IPS-15b (cell line): ENCODE measurements at regions not wholly inside any gene's neighbourhood (a gene's known extent, or its start where the extent isn't known, plus 50 kb on each side); places are given as distances from the start of the nearest gene placed in this dataset.

Source experiments
- H3K27me3 ChIP-seq: one replicate; pipeline ENCODE4 v1.6.1; 2013; ENCODE audit warnings: low read length; ENCODE audit not compliant: control insufficient read depth, insufficient read depth
- H3K36me3 ChIP-seq: one replicate; pipeline ENCODE4 v1.6.1; 2013; ENCODE audit warnings: low read length; ENCODE audit not compliant: control insufficient read depth, insufficient read depth
- H3K4me1 ChIP-seq: one replicate; pipeline ENCODE4 v1.6.1; 2013; ENCODE audit warnings: mild to moderate bottlenecking, low read length; ENCODE audit not compliant: control insufficient read depth, insufficient read depth
- H3K4me3 ChIP-seq: one replicate; pipeline ENCODE4 v1.5.1; 2013; ENCODE audit warnings: low read depth, low read length
- H3K9ac ChIP-seq: one replicate; pipeline ENCODE4 v1.6.1; 2013; ENCODE audit warnings: low read depth, mild to moderate bottlenecking, low read length
- H3K9me3 ChIP-seq: one replicate; pipeline ENCODE4 v1.6.1; 2013; ENCODE audit warnings: mild to moderate bottlenecking, low read length; ENCODE audit not compliant: control insufficient read depth, insufficient read depth

GRCh38 chr2:12330916-12331315 is 385.8 kb upstream of the TRIB2 start:
- H3K36me3 ChIP-seq, result no peaks in the 10 kb centered on the region
- no peaks in the 10 kb centered on the region for H3K27me3 ChIP-seq
- no peaks in the 10 kb centered on the region for H3K9me3 ChIP-seq
- no peak overlapping the region for H3K4me3 ChIP-seq
- H3K4me1 ChIP-seq, result no peaks in the 10 kb centered on the region
- H3K9ac ChIP-seq, result no peak overlapping the region

GRCh38 chr2:12331698-12332097 is 385.0 kb upstream of the TRIB2 start:
- Histone ChIP-seq H3K4me1 (no peaks in the 10 kb centered on the region), H3K36me3 (no peaks in the 10 kb centered on the region), H3K4me3 (no peak overlapping the region), H3K27me3 (no peaks in the 10 kb centered on the region), H3K9me3 (no peaks in the 10 kb centered on the region), H3K9ac (no peak overlapping the region)

DNA sequence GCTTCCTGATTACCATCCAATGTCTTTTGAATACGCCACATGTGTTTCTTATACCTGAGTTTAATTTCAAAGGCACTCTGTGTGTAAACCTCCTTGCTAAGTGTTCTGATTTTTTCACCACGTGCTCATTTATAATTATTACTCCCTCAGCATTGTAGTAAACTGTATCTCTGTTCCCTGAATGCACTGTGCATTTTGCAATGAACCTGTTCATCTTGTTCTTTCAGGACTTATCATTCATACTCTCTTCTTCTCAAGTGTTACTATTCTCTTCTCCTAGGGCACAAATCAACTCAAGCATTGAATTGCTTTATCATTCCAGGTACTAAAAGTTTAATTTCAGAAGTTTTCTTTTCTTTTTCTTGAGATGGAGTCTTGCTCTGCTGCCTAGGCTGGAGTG is 383.4 kb upstream of the TRIB2 start:
- Histone ChIP-seq H3K4me1 (no peaks in the 10 kb centered on the region), H3K4me3 (no peak overlapping the region), H3K9me3 (no peaks in the 10 kb centered on the region), H3K36me3 (no peaks in the 10 kb centered on the region), H3K27me3 (no peaks in the 10 kb centered on the region), H3K9ac (no peak overlapping the region)

DNA sequence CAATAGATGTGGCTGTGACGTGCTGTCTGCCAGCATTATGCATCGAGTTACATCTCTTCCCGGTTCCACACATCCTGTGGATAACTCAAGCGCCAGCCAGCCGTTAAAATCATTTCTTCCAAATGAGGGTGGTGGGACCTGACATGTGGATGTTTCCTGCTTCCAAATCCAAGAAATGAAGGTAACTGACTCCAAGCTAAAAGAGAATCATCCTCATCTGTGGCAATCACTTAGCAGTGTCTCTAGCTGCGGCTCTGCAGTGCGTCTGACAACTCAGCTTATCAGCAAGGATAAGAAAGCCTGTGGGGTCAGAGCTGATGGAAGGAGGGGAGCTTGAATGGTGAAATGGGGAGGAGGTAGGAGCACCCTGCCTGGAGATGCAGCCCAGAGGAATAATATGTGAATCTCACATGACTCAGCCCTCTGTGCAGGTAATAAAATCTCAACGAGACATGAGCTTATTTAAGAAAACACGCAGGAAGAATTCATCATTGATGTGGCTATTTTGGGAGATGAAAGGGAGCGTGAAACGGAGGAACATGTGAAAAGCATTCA is 382.2 kb upstream of the TRIB2 start:
- no peaks in the 10 kb centered on the region for H3K9me3 ChIP-seq
- H3K27me3 ChIP-seq, result no peaks in the 10 kb centered on the region
- no peaks in the 10 kb centered on the region for H3K4me1 ChIP-seq
- no peak overlapping the region for H3K9ac ChIP-seq
- no peak overlapping the region for H3K4me3 ChIP-seq
- H3K36me3 ChIP-seq, result no peaks in the 10 kb centered on the region

DNA sequence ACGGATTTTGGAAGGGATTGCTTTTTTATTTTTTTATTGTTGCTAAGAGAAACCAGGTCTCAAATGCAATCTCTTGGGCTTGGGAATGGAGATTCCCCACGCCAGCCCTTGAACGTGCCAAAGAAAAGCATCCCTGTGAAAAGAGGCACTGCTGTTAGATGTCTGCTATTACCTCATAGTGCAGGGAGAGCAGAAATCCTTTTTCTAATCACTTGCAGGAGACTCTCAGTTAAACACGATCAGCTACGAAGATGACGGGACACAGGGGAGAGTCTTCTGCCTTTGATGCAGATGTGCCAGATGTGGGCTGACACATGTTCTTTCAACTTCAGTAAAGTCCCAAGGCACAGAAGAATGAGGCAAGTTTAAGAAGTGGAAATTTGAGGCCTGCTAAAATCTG is 381.6 kb upstream of the TRIB2 start:
- Histone ChIP-seq H3K4me3 (no peak overlapping the region), H3K9ac (no peak overlapping the region), H3K36me3 (no peaks in the 10 kb centered on the region), H3K27me3 (no peaks in the 10 kb centered on the region), H3K4me1 (no peaks in the 10 kb centered on the region), H3K9me3 (no peaks in the 10 kb centered on the region)

- Histone ChIP-seq H3K9ac (no peak overlapping the region), H3K36me3 (no peaks in the 10 kb centered on the region), H3K9me3 (no peaks in the 10 kb centered on the region), H3K4me1 (no peaks in the 10 kb centered on the region), H3K27me3 (no peaks in the 10 kb centered on the region), H3K4me3 (no peak overlapping the region)
Observed at GRCh38 chr2:12335995-12336394, 380.7 kb upstream of the TRIB2 start.

GRCh38 chr2:12338946-12339697 is 377.6 kb upstream of the TRIB2 start:
- H3K9ac ChIP-seq, result no peak overlapping the region
- H3K4me1 ChIP-seq, result no peaks in the 10 kb centered on the region
- no peaks in the 10 kb centered on the region for H3K27me3 ChIP-seq
- no peaks in the 10 kb centered on the region for H3K36me3 ChIP-seq
- H3K4me3 ChIP-seq, result no peak overlapping the region
- no peaks in the 10 kb centered on the region for H3K9me3 ChIP-seq

- Histone ChIP-seq H3K36me3 (no peaks in the 10 kb centered on the region), H3K4me3 (no peak overlapping the region), H3K4me1 (no peaks in the 10 kb centered on the region), H3K9me3 (no peaks in the 10 kb centered on the region), H3K9ac (no peak overlapping the region), H3K27me3 (no peaks in the 10 kb centered on the region)
Observed at GRCh38 chr2:12340164-12340563, 376.6 kb upstream of the TRIB2 start.

- H3K9ac ChIP-seq, result no peak overlapping the region
- no peaks in the 10 kb centered on the region for H3K9me3 ChIP-seq
- no peak overlapping the region for H3K4me3 ChIP-seq
- H3K36me3 ChIP-seq, result no peaks in the 10 kb centered on the region
- no peaks in the 10 kb centered on the region for H3K27me3 ChIP-seq
- no peaks in the 10 kb centered on the region for H3K4me1 ChIP-seq
Observed at GRCh38 chr2:12341215-12341614, 375.5 kb upstream of the TRIB2 start.

DNA sequence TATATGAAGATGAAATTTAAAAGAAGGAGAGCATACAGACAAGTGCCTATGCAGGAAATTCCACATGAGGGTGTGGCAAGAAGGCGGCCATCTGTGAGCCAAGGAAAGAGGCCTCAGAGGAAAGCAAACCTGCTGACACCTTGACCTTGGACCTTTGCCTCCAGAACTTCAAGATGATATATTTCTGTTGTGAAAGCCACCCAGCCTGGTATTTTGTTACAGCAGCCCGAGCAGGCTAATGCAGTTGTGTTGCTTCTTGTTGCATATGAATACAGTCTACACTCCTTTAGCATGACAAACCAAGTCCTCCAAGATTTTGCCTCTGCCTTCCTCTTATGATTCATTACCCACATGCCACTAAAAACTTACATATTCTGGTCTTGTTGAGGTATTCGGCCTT is 374.8 kb upstream of the TRIB2 start:
- H3K9ac ChIP-seq, result no peak overlapping the region
- no peaks in the 10 kb centered on the region for H3K36me3 ChIP-seq
- no peaks in the 10 kb centered on the region for H3K27me3 ChIP-seq
- no peak overlapping the region for H3K4me3 ChIP-seq
- no peaks in the 10 kb centered on the region for H3K9me3 ChIP-seq
- H3K4me1 ChIP-seq, result no peaks in the 10 kb centered on the region

GRCh38 chr2:12343141-12343540 is 373.6 kb upstream of the TRIB2 start:
- no peaks in the 10 kb centered on the region for H3K4me1 ChIP-seq
- H3K9ac ChIP-seq, result no peak overlapping the region
- H3K9me3 ChIP-seq, result no peaks in the 10 kb centered on the region
- no peaks in the 10 kb centered on the region for H3K27me3 ChIP-seq
- H3K4me3 ChIP-seq, result no peak overlapping the region
- H3K36me3 ChIP-seq, result no peaks in the 10 kb centered on the region

DNA sequence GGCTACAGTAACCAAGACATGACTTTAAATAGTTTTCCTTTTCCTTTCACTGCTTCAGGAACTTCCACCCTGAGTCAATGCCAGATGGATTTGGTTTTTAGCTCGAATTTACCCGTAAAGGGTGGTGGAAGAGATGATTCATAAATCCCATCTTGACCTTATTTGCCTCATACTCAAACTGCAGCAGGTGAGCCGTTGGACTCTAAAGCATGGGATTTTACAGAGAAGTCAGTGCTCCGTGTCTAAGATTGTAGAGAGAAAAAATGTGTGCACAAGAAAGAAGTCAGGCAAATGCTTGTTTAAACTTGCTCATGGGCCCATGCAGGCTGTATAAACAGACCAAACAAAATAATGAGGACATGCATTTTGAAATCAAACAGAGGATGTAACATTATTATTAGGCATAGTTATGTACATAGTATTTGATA is 369.7 kb upstream of the TRIB2 start:
- no peaks in the 10 kb centered on the region for H3K27me3 ChIP-seq
- H3K36me3 ChIP-seq, result no peaks in the 10 kb centered on the region
- H3K4me3 ChIP-seq, result no peak overlapping the region
- H3K9me3 ChIP-seq, result no peaks in the 10 kb centered on the region
- H3K4me1 ChIP-seq, result no peaks in the 10 kb centered on the region
- H3K9ac ChIP-seq, result no peak overlapping the region
